ENCODE measurements at regions not wholly inside any gene's neighbourhood (a gene's known extent, or its start where the extent isn't known, plus 50 kb on each side); places are given as distances from the start of the nearest gene placed in this dataset.
A peak's percentile ranks its signal among the peaks of the same experiment; 100 is the strongest.

GRCh38 chr1:187682112-187682511 lies 853.4 kb downstream of the PLA2G4A start:
- Histone ChIP-seq H3K27me3 (ENCODE audit: insufficient read depth, low read depth, low read length) (no peaks in the 10 kb centered on the region), H3K4me3 (ENCODE audit: low read length) (no peak overlapping the region), H3K9me2 (ENCODE audit: insufficient read depth, low read length) (no peaks in the 10 kb centered on the region), H3K79me2 (replicated peaks; ENCODE audit: insufficient read depth, low read length) (no peaks in the 10 kb centered on the region), H3K4me2 (ENCODE audit: low read length) (no peak overlapping the region), H3K27ac (ENCODE audit: low read length) (no peak overlapping the region), H2AFZ (ENCODE audit: low read depth, low read length) (no peak overlapping the region), H3K36me3 (ENCODE audit: insufficient read depth, low read length) (no peaks in the 10 kb centered on the region), H3F3A (ENCODE audit: insufficient read depth, low read length, poor library complexity, severe bottlenecking) (peaks cover 3% of the 10 kb centered on the region), H3K9me3 (ENCODE audit: low read length) (no peaks in the 10 kb centered on the region), H3K9ac (ENCODE audit: low read length) (no peak overlapping the region), H4K20me1 (ENCODE audit: insufficient read depth) (no peaks in the 10 kb centered on the region)
- TF ChIP-seq EZH2 (IDR thresholded peaks at IDR 0.05; ENCODE audit: borderline replicate concordance, insufficient read depth, low read length, poor library complexity, severe bottlenecking) (no peak), EP300 (conservative IDR thresholded peaks at IDR 0.05; ENCODE audit: poor library complexity, severe bottlenecking) (peak; percentile 98), SMC3 (conservative IDR thresholded peaks at IDR 0.05; ENCODE audit: poor library complexity) (no peak), TAF1 (IDR thresholded peaks at IDR 0.05; ENCODE audit: low read depth) (no peak), POLR2AphosphoS5 (IDR thresholded peaks at IDR 0.05) (peak; percentile 92), RAD21 (conservative IDR thresholded peaks at IDR 0.05) (peak; percentile 12), MXI1 (conservative IDR thresholded peaks at IDR 0.05; ENCODE audit: poor library complexity, severe bottlenecking) (no peak), REST (IDR thresholded peaks at IDR 0.05; ENCODE audit: borderline replicate concordance) (peak; percentile 25)
- TF ChIP-seq, protein P1, sequence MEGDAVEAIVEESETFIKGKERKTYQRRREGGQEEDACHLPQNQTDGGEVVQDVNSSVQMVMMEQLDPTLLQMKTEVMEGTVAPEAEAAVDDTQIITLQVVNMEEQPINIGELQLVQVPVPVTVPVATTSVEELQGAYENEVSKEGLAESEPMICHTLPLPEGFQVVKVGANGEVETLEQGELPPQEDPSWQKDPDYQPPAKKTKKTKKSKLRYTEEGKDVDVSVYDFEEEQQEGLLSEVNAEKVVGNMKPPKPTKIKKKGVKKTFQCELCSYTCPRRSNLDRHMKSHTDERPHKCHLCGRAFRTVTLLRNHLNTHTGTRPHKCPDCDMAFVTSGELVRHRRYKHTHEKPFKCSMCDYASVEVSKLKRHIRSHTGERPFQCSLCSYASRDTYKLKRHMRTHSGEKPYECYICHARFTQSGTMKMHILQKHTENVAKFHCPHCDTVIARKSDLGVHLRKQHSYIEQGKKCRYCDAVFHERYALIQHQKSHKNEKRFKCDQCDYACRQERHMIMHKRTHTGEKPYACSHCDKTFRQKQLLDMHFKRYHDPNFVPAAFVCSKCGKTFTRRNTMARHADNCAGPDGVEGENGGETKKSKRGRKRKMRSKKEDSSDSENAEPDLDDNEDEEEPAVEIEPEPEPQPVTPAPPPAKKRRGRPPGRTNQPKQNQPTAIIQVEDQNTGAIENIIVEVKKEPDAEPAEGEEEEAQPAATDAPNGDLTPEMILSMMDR (IDR thresholded peaks at IDR 0.05; ENCODE audit: poor library complexity, severe bottlenecking): no peak

DNA sequence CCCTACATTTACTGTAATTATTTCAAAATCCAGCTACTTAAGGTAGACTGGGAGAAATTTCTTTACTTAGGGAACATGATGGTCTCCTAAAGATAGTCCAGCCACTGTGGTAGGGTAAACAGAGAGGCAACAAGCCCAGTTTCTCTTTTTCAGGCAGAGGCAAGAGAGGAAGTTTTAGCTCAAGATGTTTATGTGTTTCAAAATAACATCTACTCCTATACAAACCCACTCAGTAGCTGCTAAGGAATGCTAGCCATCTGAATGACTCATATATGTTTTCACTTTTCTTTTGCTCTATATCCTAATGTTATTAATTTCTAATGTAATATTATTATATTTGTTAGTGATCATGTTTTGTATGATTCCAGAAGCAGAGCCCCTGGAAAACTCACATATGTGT lies 856.6 kb downstream of the PLA2G4A start:
- H3K4me2 ChIP-seq (ENCODE audit: low read length): no peak overlapping the region

More for the DNA sequence above, 856.6 kb downstream of the PLA2G4A start:
- Histone ChIP-seq H3K79me2 (replicated peaks; ENCODE audit: insufficient read depth, low read length) (no peaks in the 10 kb centered on the region), H2AFZ (ENCODE audit: low read depth, low read length) (no peak overlapping the region), H3K4me3 (ENCODE audit: low read length) (no peak overlapping the region), H3K36me3 (ENCODE audit: insufficient read depth, low read length) (no peaks in the 10 kb centered on the region), H3K9ac (ENCODE audit: low read length) (no peak overlapping the region), H3K27me3 (ENCODE audit: insufficient read depth, low read depth, low read length) (no peaks in the 10 kb centered on the region), H3K9me2 (ENCODE audit: insufficient read depth, low read length) (no peaks in the 10 kb centered on the region), H3F3A (ENCODE audit: insufficient read depth, low read length, poor library complexity, severe bottlenecking) (peaks cover 3% of the 10 kb centered on the region), H3K9me3 (ENCODE audit: low read length) (no peaks in the 10 kb centered on the region), H3K27ac (ENCODE audit: low read length) (no peak overlapping the region), H4K20me1 (ENCODE audit: insufficient read depth) (no peaks in the 10 kb centered on the region)
- TF ChIP-seq EZH2 (IDR thresholded peaks at IDR 0.05; ENCODE audit: borderline replicate concordance, insufficient read depth, low read length, poor library complexity, severe bottlenecking) (no peak), SMC3 (conservative IDR thresholded peaks at IDR 0.05; ENCODE audit: poor library complexity) (no peak), POLR2AphosphoS5 (IDR thresholded peaks at IDR 0.05) (no peak), TAF1 (IDR thresholded peaks at IDR 0.05; ENCODE audit: low read depth) (no peak)
- TF ChIP-seq, protein P1 (IDR thresholded peaks at IDR 0.05; ENCODE audit: poor library complexity, severe bottlenecking): no peak
